Stimulated activated CD4-positive, alpha-beta T cell treated with anti-CD3 and anti-CD28 coated beads, Interleukin-12 subunit alpha, Interleukin-12 subunit beta, amount 100 ng/mL, for 4 hours (primary cell): ENCODE measurements at regions not wholly inside any gene's neighbourhood (a gene's known extent, or its start where the extent isn't known, plus 50 kb on each side); places are given as distances from the start of the nearest gene placed in this dataset.
A peak's percentile ranks its signal among the peaks of the same experiment; 100 is the strongest.
"Not testable (repeated sequence)": the region's sequence is repeated elsewhere in the genome, so short reads cannot be mapped to it uniquely, and the experiment has no call there.

ENCODE experiments used
- DNase-seq: peaks from one replicate; pipeline ENCODE4 v3.0.0-alpha.2; 2020

- no peak for DNase-seq
Observed at GRCh38 chrX:69431420-69431819, 72.7 kb upstream of the NALF2 start.

GRCh38 chrX:69430785-69431184 is 73.3 kb upstream of the NALF2 start:
- no peak for DNase-seq

- DNase-seq: no peak
Observed at GRCh38 chrX:69429339-69430015, 74.6 kb upstream of the NALF2 start.

DNA sequence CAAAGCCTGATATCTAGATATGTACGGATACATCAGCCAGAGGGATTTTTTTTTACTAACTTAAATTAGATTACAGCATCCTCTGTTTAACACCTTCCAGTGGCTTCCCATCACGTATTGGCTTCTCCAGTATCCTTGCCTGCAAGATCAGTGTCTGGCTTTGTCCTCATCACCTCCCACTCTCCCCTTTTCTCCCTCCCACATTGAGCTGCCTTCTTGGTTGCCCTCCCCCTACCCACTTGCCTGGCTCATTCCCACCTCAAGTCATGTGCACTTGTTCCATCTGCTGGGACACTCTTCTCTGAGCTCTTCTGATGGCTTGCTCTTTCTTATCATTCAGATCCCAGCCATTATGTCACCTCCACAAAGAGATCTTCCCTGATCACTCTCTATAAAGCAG is 75.9 kb upstream of the NALF2 start:
- no peak for DNase-seq

- DNase-seq: no peak
Observed at GRCh38 chrX:69424910-69425309, 79.2 kb upstream of the NALF2 start.

- no peak for DNase-seq
Observed at GRCh38 chrX:69424161-69424560, 80.0 kb upstream of the NALF2 start.

DNA sequence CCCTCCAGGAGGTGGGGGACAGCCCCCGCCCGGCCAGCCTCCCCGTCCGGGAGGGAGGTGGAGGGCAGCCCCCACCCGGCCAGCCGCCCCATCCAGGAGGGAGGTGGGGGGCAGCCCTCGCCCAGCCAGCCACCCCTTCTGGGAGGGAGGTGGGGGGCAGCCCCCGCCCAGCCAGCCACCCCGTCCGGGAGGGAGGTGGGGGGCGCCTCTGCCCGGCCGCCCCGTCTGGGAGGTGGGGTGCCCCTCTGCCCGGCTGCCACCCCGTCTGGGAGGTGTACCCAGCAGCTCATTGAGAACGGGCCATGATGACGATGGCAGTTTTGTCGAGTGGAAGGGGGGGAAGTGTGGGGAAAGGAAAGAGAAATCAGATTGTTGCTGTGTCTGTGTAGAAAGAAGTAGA is 81.9 kb upstream of the NALF2 start:
- DNase-seq: not testable (repeated sequence)

DNA sequence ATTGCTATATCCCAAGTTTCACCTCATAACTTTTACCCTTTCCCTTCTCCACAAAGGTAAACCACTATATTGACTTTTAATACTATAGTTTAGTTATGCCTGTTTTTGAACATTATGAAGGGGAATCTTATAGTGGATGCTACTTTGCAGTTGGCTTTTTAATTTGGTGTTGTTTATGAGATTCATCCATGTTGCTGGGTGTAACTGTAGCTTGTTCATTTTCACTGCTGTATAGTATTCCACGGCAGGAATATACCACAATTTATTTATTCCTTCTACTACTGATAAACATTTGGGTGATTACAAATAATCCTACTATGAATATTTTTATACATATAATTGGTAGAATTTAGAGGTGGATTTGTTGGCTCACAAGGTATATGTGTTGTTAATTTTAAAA is 88.4 kb upstream of the NALF2 start:
- no peak for DNase-seq

GRCh38 chrX:69412661-69413060 is 91.5 kb upstream of the NALF2 start:
- no peak for DNase-seq

- no peak for DNase-seq
Observed at GRCh38 chrX:69398881-69399280, 105.2 kb upstream of the NALF2 start.

DNA sequence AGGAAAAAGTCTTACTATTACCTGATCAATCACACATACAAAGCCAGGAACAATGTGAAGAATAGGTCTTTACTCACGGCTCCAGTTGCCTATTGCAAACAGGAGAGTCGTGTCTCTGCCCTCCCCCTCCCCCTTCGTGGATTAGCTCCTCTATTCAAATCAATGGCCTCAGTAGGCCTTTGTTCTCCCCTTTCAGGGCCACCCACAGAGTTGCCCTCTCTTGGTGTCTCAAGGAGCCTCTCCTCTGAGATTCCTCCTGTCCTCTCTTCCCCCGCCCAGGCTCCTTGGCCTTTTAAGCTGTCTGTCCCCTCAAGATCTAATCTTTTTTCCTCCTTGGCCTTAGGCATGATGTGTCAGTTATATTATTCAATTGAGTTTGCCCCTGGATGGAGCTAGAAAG is 107.2 kb upstream of the NALF2 start:
- no peak for DNase-seq

DNA sequence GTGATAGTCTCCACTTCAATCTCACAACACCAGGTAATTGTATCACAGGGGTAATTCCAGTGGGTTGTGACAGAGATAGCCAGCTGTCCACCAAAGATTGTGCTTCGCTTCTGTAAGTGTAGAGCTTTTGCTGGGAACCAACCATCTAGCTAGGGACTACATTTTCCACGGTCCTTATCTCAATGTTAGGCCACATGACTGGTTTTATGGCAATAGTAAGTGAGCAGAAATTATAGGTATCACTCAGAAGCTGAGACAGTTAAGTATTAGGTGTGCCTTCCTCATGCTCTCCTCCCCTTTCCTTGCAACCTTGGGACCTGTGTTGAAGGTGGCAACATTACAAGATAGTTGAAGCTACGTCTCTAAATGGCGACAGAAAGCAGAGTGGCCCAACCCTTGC is 108.8 kb upstream of the NALF2 start:
- DNase-seq: no peak

DNA sequence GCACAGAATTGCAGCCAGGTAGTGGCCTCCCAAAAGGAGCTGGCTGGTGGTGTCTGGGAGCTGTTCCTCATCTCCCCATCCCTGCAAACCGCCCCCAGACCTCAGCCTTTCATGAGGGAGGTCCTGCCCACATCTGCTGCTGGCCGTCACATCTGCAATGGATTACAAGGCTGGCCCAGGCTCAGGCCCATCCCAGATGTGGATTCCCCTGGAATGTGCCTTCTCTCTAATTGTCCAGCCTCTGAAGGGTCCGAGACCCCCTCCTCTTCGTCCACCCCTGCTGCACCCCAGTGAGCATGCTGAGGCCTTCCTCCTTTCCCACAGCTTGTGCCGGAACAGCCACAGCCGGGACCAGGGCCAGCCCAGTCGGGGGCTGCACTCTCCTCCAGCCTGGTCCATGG is 115.0 kb upstream of the NALF2 start:
- no peak for DNase-seq

- DNase-seq: no peak
Observed at GRCh38 chrX:69388526-69388925, 115.6 kb upstream of the NALF2 start.

GRCh38 chrX:69387567-69388487 is 116.3 kb upstream of the NALF2 start:
- DNase-seq: peak; percentile 13

GRCh38 chrX:69386681-69387080 is 117.4 kb upstream of the NALF2 start:
- DNase-seq: no peak

- no peak for DNase-seq
Observed at GRCh38 chrX:69379412-69379811, 124.7 kb upstream of the NALF2 start.

DNA sequence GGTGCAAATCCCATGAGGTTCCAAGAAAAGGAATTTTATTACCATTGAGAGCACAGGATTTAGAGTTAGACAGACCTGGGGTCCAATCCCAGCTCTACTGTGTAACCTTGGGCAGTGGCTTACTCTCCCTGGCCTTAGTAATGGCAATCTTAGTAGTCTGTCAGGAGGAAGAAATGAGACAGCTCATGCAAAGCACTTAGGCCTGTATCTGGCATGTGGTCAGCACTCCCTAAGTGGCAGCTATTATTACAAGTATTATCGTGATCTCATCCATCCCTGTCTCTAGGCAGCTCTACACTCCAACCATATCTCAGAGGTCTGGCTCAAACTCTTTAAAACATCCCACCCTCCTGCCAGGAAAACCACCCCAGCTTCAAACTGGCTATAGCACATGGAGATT is 129.6 kb upstream of the NALF2 start:
- DNase-seq: no peak

DNA sequence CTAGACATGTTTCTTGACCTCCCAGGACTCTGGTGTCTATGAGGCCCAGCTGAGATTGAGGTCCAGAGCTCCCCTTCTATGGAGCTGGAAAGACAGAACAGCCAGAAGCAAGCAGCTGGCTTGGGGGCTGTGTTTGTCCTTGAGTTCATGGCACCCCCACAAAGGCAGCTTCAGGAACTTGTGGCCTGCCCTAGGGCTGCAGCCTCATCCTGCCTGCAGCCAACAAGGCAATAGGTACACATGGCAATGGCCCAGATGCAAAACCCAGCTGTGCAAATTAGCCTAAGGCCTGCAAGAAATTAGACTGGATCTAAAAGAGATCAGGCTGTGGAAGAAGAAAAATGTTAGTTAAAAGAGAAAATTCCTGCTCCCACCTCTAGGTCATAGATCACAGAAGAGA is 131.7 kb upstream of the NALF2 start:
- no peak for DNase-seq

- no peak for DNase-seq
Observed at GRCh38 chrX:69371159-69371558, 133.0 kb upstream of the NALF2 start.

DNA sequence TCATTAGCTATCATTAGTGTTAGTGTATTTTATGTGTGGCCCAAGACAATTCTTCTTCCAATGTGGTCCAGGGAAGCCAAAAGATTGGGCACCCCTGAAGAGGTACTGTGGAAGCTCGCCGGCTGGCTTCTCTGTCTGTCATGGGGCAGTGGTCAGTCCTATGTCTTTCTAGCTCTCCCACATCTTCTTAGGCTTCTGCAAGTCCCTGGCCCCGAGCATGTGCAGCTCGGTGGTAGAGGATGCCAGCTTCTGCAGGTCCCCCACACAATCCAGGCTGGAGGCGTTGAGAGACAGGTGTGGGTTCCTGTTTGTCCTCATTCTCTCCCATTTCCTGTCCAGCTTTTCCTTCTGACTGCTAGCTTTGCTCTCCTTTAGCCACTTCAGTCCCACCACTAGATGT is 134.1 kb upstream of the NALF2 start:
- DNase-seq: no peak

- DNase-seq: no peak
Observed at GRCh38 chrX:69366183-69366582, 137.9 kb upstream of the NALF2 start.

GRCh38 chrX:69365755-69366154 is 138.4 kb upstream of the NALF2 start:
- DNase-seq: no peak

DNA sequence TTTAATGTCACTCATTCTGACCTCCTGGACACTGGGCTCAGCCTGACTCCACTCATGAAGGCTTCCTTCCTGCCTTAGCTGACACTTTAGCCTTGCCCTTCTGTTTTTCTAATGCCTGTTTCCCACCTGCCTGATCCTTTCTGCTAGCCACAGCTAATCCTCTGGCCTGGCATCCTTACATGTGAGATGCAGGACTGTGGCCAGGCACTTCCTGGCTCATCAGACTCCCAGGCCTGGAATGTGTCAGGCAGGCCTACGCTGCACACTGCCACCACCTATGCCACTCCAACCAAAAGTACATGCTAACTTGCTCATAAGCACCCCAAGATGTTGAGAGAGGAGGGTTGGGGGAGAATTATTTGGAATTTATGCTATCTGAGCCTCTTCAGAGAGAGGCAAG is 138.8 kb upstream of the NALF2 start:
- no peak for DNase-seq

- DNase-seq: no peak
Observed at GRCh38 chrX:69362856-69363255, 141.3 kb upstream of the NALF2 start.
